Subcutaneous abdominal adipose tissue (tissue), 5 donors: ENCODE measurements at regions not wholly inside any gene's neighbourhood (a gene's known extent, or its start where the extent isn't known, plus 50 kb on each side); places are given as distances from the start of the nearest gene placed in this dataset.

Source experiments
- H3K27ac ChIP-seq: one replicate; pipeline ENCODE4 v1.7.0; 2013; ENCODE audit warnings: low read depth, mild to moderate bottlenecking, inconsistent platforms, low read length, moderate library complexity
- H3K27me3 ChIP-seq, 5 donors: one replicate each; pipeline ENCODE4 v1.7.0; 2013; ENCODE audit warnings: low read length in 5 of 5, inconsistent platforms in 1 of 5; ENCODE audit not compliant: control insufficient read depth in 5 of 5, insufficient read depth in 4 of 5
- H3K36me3 ChIP-seq, 5 donors: one replicate each; pipeline ENCODE4 v1.7.0; 2013; ENCODE audit warnings: low read length in 5 of 5; ENCODE audit not compliant: control insufficient read depth in 5 of 5, insufficient read depth in 5 of 5
- H3K4me1 ChIP-seq, 5 donors: one replicate each; pipeline ENCODE4 v1.7.0; 2013; ENCODE audit warnings: low read length in 5 of 5, mild to moderate bottlenecking in 3 of 5, moderate library complexity in 1 of 5; ENCODE audit not compliant: control insufficient read depth in 5 of 5, insufficient read depth in 5 of 5
- H3K4me3 ChIP-seq, 5 donors: one replicate each; pipeline ENCODE4 v1.7.0; 2013; ENCODE audit warnings: low read length in 5 of 5, low read depth in 1 of 5
- H3K9ac ChIP-seq, 5 donors: one replicate each; pipeline ENCODE4 v1.7.0; 2013; ENCODE audit warnings: low read length in 5 of 5, mild to moderate bottlenecking in 4 of 5, moderate library complexity in 3 of 5
- H3K9me3 ChIP-seq, 5 donors: one replicate each; pipeline ENCODE4 v1.7.0; 2013; ENCODE audit warnings: low read length in 5 of 5; ENCODE audit not compliant: control insufficient read depth in 5 of 5
- donor health status: healthy.
- donor health status: healthy.
- donor health status: healthy.
- donor health status: healthy.
- donor health status: healthy.

DNA sequence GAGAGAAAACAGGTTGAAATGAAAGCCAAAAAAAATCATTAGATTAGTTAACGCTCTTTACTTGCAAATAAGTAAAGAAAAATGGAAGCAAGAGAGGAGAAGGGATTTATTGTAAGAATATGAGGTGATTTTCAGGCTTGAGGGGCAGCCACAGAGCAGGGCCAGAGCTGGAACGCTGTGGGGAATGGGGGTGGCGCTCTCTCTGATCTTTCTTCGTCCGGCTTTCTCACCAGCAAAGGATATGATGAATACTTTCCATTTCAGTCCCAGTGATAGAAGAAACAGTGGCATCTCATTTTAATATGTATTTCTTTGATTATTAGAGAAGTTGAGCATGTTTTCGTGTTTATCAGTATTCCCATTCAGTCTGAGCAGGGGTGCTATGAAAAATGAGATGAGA is 112.2 kb downstream of the SKIDA1 start:
- Histone ChIP-seq H3K9ac (no peak overlapping the region), H3K4me1 (no peaks in the 10 kb centered on the region), H3K27me3 (no peaks in the 10 kb centered on the region), H3K27ac (no peak overlapping the region), H3K9me3 (no peaks in the 10 kb centered on the region), H3K4me3 (no peak overlapping the region), H3K36me3 (no peaks in the 10 kb centered on the region)

DNA sequence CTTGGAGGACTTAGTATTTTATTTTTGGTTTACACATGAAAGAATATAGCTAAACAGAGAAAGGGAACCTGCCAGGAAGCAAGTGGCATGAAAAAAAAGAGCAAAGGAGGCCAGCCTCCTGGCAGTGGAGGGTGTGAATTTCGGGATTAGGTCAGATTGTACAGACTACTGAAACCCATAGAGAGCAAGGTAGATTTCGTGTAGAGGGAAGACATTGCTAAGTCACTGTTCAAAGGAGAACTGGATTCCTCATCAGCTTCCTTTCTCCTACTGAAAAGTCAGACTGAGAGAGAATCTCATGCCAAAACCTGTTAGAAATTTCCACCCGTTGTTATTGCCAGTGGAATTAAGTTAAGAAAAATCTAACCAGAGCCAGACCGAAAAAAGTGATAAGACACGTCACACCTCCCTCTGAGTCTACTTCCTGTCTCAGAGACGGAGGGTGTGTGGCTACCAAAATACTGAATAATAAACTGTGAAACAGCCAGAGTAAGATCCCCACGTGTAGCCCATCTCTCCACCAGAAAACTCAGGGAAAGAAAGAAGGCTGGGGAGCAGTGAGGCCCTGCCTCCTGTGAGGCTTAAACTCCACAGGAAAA is 118.8 kb downstream of the SKIDA1 start:
- Histone ChIP-seq H3K27ac (no peak overlapping the region), H3K9ac (no peak overlapping the region), H3K4me3 (no peak overlapping the region), H3K9me3 (peaks cover 0 to 2% (median 0%) of the 10 kb centered on the region in 5 donors), H3K27me3 (no peaks in the 10 kb centered on the region), H3K36me3 (no peaks in the 10 kb centered on the region), H3K4me1 (peaks cover 0 to 9% (median 4%) of the 10 kb centered on the region in 5 donors)

DNA sequence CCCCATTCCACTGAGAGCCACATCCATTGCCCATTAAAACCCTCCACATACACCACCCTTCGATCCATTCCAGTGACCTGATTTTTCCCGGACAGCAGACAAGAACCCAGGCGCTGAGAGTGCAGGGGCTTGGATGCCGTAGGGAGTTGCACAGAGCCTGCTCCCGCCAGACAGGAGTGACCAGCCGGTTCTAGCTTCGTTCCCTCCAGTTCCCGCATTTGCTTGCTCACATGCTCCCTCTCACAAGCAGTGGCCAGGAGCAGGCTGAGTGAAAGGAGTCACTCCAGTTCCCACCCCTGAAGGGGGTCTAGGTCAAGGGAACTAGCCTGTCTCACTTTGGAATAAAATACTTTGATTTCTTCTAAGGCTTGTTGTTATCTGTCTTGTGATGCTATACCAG is 119.5 kb downstream of the SKIDA1 start:
- Histone ChIP-seq H3K9ac (no peak overlapping the region), H3K9me3 (peaks cover 0 to 2% (median 0%) of the 10 kb centered on the region in 5 donors), H3K4me3 (no peak overlapping the region), H3K27me3 (no peaks in the 10 kb centered on the region), H3K36me3 (no peaks in the 10 kb centered on the region), H3K27ac (no peak overlapping the region), H3K4me1 (peaks cover 0 to 9% (median 4%) of the 10 kb centered on the region in 5 donors)

DNA sequence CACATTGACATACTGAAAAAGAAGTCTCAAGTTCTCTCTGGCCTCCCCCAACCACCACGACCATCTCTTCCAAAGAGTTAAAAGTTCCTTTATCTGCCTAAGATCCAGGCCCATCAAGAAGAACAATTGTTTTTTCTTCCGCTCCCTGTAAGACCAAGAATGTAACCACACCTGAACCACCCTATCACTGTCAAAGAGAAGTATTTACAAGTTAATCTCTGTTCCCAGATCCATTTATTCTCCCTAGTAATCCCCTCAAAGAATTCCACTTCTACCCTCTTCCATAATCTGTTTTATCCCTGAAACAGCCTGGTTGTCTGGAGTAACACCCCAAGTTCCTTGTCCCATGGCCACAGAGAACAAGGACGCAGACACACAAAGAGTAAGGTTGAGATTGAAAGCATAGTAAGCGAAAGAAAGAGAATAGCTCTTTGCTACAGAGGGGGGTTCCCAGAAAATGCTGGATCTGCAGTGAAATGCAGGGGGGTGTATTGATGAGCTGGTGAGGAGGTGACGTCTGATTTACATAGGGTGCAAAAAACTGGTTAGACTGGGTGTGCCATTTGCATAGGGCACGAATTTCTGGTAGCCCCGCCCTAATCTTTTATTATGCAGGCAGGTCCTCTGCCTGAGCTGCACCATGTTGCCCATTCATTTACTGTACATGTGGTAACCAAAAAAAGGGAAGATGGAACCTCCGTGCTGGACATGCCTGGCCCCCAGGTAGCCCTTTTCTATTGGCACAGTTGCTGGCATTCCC is 122.0 kb downstream of the SKIDA1 start:
- Histone ChIP-seq H3K4me1 (peaks cover 0 to 9% (median 4%) of the 10 kb centered on the region in 5 donors), H3K27ac (no peak overlapping the region), H3K9ac (no peak overlapping the region), H3K36me3 (no peaks in the 10 kb centered on the region), H3K27me3 (no peaks in the 10 kb centered on the region), H3K4me3 (no peak overlapping the region), H3K9me3 (peaks cover 0 to 2% (median 0%) of the 10 kb centered on the region in 5 donors)

DNA sequence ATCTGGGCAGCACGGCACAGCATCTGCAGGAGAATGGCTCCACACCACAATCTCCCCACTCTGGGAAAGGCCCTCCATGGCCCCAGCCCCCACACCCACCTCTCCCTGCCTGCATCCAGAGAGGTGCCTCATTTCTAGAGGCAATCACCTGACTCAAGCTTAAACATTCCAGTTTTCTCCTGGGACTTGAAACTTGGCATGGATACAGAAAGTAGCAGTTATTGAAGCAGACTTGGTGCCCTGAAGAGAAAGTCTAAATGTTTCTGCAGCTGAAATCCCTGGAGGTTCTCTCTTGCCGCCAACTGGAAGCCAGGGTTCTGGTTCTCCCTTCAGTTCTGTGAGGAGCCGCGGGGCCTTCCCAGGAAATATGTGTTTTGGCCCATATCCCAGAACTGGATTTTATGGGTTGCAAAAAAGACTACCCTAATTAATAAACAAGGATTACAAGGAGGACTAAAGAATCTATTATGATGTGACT is 122.8 kb downstream of the SKIDA1 start:
- no peak overlapping the region for H3K4me3 ChIP-seq
- H3K27ac ChIP-seq: no peak overlapping the region
- H3K4me1 ChIP-seq: peaks cover 0 to 9% (median 4%) of the 10 kb centered on the region in 5 donors
- H3K36me3 ChIP-seq: no peaks in the 10 kb centered on the region
- no peaks in the 10 kb centered on the region for H3K27me3 ChIP-seq
- H3K9ac ChIP-seq: no peak overlapping the region
- H3K9me3 ChIP-seq: peaks cover 0 to 2% (median 0%) of the 10 kb centered on the region in 5 donors

DNA sequence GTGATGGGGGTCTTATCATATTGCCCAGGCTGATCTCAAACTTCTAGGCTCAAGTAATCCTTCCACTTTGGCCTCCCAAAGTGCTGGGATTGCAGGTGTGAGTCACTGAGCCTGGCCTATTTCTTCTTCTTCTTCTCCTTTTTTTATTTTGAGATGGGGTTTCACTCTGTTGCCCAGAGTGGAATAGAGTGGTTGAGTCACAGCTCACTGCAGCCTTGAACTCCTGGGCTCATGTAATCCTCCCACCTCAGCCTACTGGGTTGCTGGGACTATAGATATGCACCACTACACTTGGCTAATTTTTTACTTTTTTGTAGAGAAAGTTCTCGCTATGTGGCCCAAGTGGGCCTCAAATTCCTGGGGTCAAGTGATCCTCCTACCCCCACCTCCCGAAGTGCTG is 124.3 kb downstream of the SKIDA1 start:
- Histone ChIP-seq H3K27ac (no peak overlapping the region), H3K27me3 (no peaks in the 10 kb centered on the region), H3K4me3 (no peak overlapping the region), H3K9ac (no peak overlapping the region), H3K9me3 (peaks cover 0 to 2% (median 0%) of the 10 kb centered on the region in 5 donors), H3K36me3 (no peaks in the 10 kb centered on the region), H3K4me1 (peaks cover 0 to 9% (median 4%) of the 10 kb centered on the region in 5 donors)

DNA sequence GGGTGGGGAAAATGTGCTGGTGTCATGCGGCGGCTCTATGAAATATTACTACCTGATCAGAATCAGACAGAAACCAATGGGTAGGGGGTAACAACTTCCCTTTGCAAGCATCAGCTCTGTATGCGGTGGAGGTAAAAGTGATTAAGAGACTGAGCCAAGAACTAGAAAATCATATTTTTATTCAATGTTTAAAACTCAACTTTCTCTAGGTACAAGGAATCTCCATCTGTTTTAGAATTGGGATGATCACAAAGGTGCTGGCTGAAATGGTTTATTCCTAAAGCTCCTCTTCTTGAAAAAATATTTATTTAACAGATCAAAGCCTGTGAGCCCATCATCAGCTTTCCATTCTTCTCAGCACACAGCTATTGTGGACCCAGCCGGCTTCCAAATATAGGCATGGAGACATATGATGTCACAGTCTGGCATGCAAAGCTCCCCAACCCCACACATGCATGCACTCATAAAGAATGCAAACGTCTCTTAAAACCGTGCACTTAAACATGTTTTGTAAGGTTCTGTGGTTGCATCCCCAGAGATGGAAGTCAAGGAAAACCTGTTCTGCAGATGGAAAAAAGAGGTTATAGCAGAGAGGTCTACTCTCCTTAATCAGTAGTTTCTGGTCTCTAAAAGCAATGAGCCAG is 126.0 kb downstream of the SKIDA1 start:
- H3K27me3 ChIP-seq: no peaks in the 10 kb centered on the region
- no peaks in the 10 kb centered on the region for H3K36me3 ChIP-seq
- no peak overlapping the region for H3K4me3 ChIP-seq
- H3K27ac ChIP-seq: no peak overlapping the region
- H3K9me3 ChIP-seq: peaks cover 0 to 5% (median 3%) of the 10 kb centered on the region in 5 donors
- H3K9ac ChIP-seq: no peak overlapping the region
- H3K4me1 ChIP-seq: peaks cover 0 to 9% (median 4%) of the 10 kb centered on the region in 5 donors

DNA sequence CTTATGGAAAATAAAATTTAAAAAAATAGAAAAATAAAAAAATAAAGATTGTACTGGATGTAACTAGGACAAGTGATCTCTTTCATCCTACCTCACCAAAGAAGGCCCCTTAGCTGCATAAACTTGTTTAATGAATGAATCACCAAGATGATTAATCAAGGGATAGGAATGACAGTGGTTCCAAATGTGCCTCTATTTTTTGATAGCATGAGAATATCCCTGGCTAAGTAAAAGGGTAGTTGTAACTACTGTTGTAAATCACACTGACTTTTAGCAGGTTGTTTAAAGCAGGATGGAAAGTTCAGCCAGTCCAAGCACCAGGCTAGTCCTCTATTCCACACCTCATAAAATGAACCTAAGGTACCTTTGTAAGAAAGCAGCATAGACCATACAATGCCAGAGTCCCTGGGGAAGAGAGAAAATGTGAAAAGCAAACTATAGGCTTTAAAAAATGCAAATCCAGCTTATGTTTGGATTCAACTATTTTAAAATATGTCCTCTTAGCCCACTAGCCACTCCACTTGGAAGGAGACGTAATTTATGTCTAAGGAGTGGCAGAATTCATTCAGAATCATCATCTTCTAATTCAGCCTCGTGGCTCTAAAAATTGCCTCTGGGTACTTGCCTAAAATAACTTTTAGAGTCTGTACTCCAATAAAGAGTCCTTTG is 126.8 kb downstream of the SKIDA1 start:
- Histone ChIP-seq H3K9me3 (peaks cover 0 to 6% (median 3%) of the 10 kb centered on the region in 5 donors), H3K27me3 (peaks cover 0 to 2% (median 0%) of the 10 kb centered on the region in 5 donors), H3K27ac (no peak overlapping the region), H3K36me3 (no peaks in the 10 kb centered on the region), H3K4me1 (peaks cover 0 to 9% (median 4%) of the 10 kb centered on the region in 5 donors), H3K9ac (no peak overlapping the region), H3K4me3 (no peak overlapping the region)

DNA sequence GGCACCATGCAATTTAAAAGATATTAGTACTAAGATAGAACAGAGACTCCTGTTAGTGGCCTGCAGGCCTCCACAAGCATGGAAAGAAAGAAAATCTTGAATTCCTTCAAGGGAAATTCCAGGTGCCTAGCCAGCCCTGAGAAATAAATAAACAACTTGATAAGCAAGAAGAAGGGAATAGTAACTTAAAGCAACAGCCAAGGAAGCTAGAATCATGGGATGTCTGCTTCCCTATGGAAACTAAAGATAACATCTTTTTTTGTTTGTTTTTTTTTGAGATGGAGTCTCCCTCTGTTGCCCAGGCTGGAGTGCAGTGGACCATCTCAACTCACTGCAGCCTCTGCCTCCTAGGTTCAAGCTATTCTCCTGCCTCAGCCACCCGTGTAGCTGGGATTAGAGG is 128.6 kb downstream of the SKIDA1 start:
- Histone ChIP-seq H3K4me3 (no peak overlapping the region), H3K27me3 (peaks cover 0 to 2% (median 0%) of the 10 kb centered on the region in 5 donors), H3K9ac (no peak overlapping the region), H3K4me1 (no peaks in the 10 kb centered on the region), H3K36me3 (no peaks in the 10 kb centered on the region), H3K27ac (no peak overlapping the region), H3K9me3 (peaks cover 0 to 6% (median 3%) of the 10 kb centered on the region in 5 donors)
